ENCODE measurements at regions not wholly inside any gene's neighbourhood (a gene's known extent, or its start where the extent isn't known, plus 50 kb on each side); places are given as distances from the start of the nearest gene placed in this dataset.
A peak's percentile ranks its signal among the peaks of the same experiment; 100 is the strongest.

DNA sequence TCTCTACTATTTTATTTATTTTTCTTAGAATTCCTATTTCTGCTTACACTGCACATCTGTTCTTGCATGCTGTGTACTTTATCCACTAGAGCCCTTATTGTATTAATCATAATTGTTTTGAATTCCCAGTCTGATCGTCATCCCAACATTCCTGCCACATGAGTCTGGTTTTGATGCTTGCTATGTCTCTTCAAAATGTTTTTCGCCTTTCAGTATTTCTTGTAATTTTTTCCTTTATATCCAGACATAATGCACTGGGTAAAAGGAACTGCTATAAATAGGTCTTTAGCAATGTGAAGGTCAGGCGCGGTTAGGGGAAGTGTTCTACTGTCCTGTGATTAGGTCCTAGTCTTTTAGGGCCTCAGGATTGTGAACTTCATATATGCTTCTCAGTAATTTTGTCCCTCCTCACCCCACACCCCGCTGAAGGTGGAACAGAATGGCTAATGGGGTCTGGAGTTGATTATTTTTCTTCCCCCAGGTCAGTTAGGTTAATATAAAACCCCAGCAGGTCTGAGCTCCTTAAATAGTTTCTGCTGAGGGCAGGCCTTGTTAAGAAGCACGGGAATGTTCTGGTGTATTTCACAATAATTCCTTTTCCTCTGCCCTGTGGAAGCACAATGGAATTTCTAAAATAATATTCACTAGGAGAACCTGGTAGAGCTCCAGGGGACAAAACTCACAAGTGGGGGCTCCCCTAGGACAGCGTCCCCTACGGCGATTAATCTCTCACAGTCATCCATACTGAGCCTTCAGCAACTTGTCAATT lies 146.6 kb upstream of the TUT7 start:
- H3K4me3 ChIP-seq (ENCODE audit: low read length) = no peak overlapping the region
- TF ChIP-seq, protein P1, sequence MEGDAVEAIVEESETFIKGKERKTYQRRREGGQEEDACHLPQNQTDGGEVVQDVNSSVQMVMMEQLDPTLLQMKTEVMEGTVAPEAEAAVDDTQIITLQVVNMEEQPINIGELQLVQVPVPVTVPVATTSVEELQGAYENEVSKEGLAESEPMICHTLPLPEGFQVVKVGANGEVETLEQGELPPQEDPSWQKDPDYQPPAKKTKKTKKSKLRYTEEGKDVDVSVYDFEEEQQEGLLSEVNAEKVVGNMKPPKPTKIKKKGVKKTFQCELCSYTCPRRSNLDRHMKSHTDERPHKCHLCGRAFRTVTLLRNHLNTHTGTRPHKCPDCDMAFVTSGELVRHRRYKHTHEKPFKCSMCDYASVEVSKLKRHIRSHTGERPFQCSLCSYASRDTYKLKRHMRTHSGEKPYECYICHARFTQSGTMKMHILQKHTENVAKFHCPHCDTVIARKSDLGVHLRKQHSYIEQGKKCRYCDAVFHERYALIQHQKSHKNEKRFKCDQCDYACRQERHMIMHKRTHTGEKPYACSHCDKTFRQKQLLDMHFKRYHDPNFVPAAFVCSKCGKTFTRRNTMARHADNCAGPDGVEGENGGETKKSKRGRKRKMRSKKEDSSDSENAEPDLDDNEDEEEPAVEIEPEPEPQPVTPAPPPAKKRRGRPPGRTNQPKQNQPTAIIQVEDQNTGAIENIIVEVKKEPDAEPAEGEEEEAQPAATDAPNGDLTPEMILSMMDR (conservative IDR thresholded peaks at IDR 0.05; ENCODE audit: low read length) = peak; percentile 22
- DNase-seq (ENCODE audit: low read depth) = peak; percentile 97

DNA sequence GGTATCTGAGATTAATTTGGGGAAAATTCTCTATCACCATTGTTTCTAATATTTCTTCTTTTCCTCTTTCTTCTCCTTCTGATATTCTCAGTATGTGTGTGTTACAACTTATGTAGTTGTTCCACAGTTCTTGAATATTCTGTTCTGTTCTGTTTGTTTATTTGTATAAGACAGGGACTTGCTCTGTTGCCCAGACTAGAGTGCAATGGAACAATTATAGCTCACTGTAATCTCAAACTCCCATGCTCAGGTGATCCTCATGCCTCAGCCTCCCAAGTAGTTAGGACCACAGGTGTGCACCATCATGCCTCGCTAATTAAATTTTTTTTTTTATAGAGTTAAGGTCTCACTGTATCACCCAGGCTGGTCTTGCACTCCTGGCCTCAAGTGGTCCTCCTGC lies 145.8 kb upstream of the TUT7 start:
- TF ChIP-seq, protein P1 (conservative IDR thresholded peaks at IDR 0.05; ENCODE audit: low read length) = no peak
- no peak for DNase-seq (ENCODE audit: low read depth)
- no peak overlapping the region for H3K4me3 ChIP-seq (ENCODE audit: low read length)

DNA sequence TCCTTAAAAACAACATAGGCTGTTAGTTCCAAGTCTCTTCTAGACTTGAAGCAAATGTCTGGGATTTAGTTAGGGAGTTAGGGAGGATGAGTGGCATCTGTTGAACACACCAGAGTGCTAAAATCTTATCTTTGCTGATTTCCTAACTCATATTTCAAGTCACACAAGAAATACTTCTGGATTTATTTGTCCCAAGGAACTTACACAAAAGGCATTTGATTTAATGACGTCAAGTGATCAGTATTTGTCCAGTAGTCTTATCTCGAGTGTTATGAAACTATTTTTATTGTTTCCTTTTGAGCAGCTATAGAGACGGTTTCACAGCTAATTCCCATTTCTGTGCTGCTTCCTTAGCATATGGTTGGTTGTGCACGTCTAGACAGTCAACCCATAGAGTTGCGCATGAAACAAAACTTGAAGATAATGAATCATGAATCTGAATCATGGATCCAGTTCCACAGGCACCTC lies 140.5 kb upstream of the TUT7 start:
- peak; percentile 81 for DNase-seq (ENCODE audit: low read depth)
- TF ChIP-seq, protein P1 (conservative IDR thresholded peaks at IDR 0.05; ENCODE audit: low read length) = no peak
- H3K4me3 ChIP-seq (ENCODE audit: low read length) = no peak overlapping the region

DNA sequence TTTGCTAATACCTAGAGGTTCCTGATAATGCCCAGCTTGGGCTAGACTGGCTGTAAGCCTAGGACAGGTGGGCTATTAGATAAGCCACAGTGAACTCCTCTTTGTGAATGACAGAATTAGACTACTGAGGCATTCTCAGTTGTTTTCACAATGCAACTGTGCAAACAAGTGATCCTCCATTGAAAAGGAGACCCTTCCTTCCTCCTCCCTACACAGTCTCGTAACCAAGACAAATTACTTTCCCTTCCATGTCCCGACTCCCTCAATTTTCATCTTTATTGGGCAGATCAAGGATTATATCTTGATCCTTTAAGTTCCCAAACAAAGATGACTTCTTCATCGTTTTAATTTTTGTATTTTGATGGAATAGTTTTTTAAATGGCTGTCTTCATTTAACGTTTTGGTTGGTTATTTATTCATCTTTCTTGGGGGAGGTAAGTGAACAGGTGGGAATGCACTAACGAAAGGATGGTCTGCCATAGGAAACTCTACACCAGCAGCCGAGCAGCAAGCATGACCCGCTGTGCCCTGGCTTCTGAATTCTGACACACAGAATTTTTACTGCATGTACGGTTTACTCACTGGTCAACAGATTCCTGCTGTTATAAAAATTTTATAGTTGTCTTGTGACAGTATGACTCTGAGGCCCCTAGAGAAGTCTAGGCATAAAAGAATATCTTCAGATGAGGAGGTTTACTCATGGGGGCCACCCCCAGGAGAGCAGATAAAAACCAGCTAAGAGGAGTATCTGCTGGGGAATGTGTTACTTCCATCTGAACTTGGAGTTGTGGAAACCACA lies 137.5 kb upstream of the TUT7 start:
- no peak for DNase-seq (ENCODE audit: low read depth)
- TF ChIP-seq, protein P1 (conservative IDR thresholded peaks at IDR 0.05; ENCODE audit: low read length) = no peak
- H3K4me3 ChIP-seq (ENCODE audit: low read length) = no peak overlapping the region

DNA sequence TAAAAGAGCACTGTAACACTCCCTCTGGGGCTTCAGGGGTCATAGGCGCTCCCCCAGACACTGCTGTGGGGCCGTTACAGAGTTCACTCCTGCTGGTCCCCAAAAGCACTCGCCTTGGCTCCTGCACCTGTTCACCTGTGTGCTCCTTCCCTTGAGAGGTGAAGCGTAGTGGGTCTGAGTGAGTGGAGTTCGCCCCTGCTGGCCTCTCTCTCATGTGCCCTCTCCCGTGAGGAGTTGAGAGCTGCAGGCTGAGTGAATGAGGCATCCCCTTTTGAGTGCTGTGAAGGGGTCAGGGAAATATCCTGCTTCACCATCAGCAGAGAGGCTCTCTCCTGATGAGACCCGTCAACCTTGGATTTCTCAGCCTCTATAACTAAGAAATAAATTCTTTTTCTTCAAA lies 134.6 kb upstream of the TUT7 start:
- no peak for DNase-seq (ENCODE audit: low read depth)
- TF ChIP-seq, protein P1 (conservative IDR thresholded peaks at IDR 0.05; ENCODE audit: low read length) = no peak
- H3K4me3 ChIP-seq (ENCODE audit: low read length) = no peak overlapping the region

DNA sequence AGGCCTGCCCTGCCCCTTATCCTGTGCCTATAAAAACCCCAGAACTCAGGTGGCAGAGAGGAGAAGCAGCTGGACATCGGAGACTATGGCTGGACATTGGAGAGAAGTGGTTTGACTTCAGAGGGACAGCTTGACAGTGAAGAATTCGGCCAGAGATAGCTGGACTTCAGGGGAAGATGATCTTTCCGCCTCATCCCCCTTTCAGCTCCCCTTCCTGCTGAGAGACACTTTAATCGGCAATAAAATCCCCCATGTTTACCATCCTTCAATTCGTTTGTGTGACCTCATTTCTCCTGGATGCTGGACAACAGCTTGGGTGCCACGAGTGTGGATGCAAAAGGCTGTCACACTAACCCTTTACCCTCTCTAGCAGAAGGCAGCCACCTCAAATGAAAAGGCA lies 134.1 kb upstream of the TUT7 start:
- no peak for DNase-seq (ENCODE audit: low read depth)
- H3K4me3 ChIP-seq (ENCODE audit: low read length) = no peak overlapping the region
- TF ChIP-seq, protein P1 (conservative IDR thresholded peaks at IDR 0.05; ENCODE audit: low read length) = no peak
